ENCODE measurements at regions not wholly inside any gene's neighbourhood (a gene's known extent, or its start where the extent isn't known, plus 50 kb on each side); places are given as distances from the start of the nearest gene placed in this dataset.

- DNase-seq: no peak
Observed at GRCh38 chr14:86646696-86647690, 1117.0 kb downstream of the FLRT2 start.

- no peak for DNase-seq
Observed at GRCh38 chr14:86646125-86646524, 1116.2 kb downstream of the FLRT2 start.

DNA sequence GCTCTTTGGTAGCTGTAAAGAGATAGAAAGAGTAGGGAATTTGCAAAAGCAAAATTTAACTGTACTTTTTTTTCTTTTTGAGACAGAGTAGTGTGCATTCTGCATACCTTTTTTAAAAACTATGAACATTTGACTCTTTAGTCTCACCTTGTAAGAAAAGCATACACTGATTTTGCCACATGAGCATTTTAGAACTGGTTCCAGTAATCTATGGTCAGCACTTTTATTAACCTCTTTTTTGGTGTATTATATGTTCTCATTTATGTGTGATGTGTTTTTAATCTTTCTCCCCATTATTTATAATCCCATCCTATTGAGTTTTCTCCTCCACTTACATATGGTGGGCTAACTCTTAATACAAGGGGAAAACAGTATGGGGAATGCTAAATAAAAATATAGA is 1111.4 kb downstream of the FLRT2 start:
- DNase-seq: no peak

DNA sequence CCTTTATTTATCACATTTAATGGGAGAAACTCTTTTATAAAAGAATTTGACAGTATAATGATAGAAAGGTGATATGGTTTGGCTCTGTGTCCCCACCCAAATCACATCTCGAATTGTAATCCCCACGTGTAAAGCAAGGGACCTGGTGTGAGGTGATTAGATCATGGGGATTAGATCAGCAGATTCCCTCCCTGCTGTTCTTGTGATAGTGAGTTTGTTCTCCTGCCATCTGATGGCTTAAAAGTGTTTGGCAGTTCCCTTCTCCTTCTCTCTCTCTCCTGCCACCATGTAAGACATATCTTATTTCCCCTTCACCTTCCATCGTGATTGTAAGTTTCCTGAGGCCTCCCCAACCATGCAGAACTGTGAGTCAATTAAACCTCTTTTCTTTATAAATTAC is 1110.3 kb downstream of the FLRT2 start:
- no peak for DNase-seq

GRCh38 chr14:86639666-86640065 is 1109.7 kb downstream of the FLRT2 start:
- DNase-seq: no peak

- no peak for DNase-seq
Observed at GRCh38 chr14:86639146-86639545, 1109.2 kb downstream of the FLRT2 start.

DNA sequence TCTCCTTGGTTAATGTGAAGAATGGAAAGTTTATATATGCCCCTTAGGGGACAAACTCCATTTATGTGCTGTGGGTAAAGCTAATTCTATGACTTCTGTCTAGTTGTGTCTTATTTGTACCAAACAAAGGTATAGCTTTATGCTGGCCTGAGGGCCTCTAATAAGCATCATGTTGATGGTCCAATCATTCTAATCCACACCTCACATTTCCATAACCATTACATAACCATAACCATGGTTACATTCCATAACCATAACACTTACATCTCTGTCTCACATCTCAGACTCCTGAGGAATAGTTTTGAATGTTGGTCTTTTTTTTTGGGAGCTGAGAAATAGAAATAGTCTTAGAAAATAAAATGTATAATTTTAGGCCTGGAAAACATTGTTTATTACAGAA is 1097.1 kb downstream of the FLRT2 start:
- DNase-seq: no peak

GRCh38 chr14:86626530-86626929 is 1096.6 kb downstream of the FLRT2 start:
- no peak for DNase-seq

DNA sequence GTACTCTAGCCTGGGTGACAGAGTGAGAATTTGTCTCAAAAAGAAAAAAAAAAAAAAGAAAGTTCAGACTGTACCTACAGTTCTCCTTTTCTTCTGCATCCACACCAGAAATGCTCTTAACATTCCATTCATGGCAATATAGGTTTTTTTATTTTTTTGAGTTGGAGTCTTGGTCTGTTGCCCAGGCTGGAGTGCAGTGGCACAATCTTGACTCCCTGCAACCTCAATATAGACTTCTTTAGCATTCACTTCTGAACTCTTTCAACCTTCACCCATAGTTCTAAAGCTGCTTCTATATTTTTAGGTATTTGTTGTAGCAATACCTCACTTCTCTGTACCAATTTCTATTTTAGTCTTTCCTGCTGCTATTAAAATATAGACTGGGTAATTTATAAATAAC is 1095.7 kb downstream of the FLRT2 start:
- DNase-seq: no peak

- DNase-seq: no peak
Observed at GRCh38 chr14:86619726-86620125, 1089.8 kb downstream of the FLRT2 start.

GRCh38 chr14:86613786-86614185 is 1083.8 kb downstream of the FLRT2 start:
- no peak for DNase-seq

DNA sequence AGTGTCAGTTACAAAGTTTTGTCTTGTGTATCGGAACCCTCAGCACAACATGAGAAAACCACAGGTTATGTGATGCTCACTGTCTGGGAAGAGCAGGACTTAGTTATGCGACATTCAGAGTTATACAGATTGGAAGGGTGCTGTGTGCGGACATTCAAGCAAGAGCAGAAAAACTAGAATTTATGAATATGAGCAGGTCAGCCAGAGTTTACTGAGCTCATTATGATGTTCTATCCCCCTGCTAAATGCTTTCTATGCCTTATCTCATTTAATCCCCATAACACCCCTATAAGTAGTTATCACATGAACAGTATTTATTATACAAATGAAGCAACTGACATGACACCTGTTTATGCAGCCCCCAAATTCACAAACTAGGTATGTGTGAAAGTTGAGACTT is 1083.2 kb downstream of the FLRT2 start:
- no peak for DNase-seq

- no peak for DNase-seq
Observed at GRCh38 chr14:86604561-86604960, 1074.6 kb downstream of the FLRT2 start.

- no peak for DNase-seq
Observed at GRCh38 chr14:86602263-86602662, 1072.3 kb downstream of the FLRT2 start.

DNA sequence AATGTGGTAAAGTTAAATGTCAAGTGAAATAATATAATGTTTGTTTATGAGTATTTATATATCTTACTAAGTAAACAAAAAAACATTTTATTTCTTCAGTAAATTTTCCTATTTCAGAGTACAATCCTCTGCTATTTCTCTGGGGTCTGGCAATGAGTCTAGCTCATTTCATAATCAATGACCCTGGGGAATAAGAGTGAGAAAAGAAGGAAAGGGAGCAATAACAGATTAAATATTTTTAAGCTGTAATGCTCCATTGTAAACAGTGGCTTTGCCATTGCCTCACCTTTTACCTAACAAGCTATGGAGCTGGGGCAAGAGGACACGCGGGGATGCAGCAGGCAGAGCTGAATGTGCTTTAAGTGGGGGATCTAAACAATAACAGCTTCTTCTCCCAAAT is 1071.9 kb downstream of the FLRT2 start:
- no peak for DNase-seq

DNA sequence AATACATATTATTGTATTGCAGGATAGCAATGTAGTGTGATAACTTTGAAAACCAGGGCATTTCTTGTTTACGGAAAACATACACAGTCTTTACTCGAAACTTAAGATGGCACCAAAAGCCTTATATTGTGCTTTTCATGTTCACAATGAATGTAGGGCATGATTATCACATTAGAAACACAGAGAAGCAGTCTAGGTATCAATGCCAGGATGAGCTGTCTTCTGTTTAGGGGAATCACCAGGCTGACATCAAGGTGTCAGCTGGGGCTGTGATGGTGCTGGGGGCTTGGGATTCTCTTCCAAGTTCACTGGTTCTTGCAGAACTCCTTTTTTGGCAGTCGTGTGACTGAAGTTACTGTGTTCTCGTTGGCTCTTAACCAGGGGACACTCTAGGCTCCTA is 1067.3 kb downstream of the FLRT2 start:
- no peak for DNase-seq

- DNase-seq: no peak
Observed at GRCh38 chr14:86596024-86596423, 1066.1 kb downstream of the FLRT2 start.

GRCh38 chr14:86575141-86575540 is 1045.2 kb downstream of the FLRT2 start:
- DNase-seq: no peak

GRCh38 chr14:86574778-86575129 is 1044.8 kb downstream of the FLRT2 start:
- DNase-seq: no peak

DNA sequence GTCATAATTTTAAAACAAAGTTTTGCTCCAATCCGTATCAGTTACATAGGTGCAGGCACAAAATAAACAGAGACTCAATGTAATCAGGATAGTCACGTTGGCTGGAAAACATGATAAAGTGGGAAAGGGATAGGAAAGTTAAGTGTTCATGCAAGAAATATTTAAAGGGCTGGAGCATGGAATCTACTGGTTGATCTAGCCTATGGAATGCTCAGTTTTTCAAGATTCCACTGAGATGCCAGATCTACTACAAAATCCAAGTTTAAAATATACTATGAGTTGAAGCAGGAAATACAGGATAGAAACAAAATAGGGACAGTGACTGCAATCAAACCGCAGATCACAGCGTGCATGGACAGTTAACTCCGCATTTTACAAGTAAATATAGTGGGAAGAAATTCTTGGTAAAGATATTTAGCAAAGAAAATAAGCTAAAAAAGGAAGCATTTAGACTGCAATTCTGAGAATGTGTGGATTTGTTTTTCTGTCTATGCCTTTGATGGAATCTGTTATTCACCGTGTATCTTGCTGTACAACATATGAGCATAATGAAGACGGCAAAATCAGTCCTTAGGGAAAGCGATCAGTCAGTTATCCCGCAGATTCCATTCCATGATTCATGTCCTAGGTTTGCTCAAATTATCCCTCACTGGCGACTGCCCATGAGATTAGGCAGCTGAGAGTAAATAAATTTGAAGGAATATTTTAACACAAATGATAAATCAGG is 1044.3 kb downstream of the FLRT2 start:
- no peak for DNase-seq

- DNase-seq: no peak
Observed at GRCh38 chr14:86570371-86570770, 1040.4 kb downstream of the FLRT2 start.

DNA sequence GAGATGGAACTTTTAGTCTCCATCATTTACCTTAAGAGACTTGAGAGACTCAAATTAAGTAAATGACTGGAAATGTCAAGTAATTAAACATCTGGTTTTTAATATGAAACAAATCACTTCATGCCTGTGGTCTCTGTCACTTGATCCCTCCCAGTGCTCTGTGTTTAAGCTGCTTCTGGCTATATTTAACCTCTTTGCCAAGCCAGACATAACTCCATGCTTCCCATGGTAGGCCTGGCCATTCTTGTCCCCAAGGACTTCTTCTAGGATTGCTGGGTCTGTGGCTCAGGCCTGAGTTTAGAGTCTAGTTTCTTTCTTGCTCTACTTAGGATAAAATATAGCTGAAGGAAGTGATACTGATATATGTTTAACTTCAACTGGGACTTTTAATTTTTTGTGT is 1013.6 kb downstream of the FLRT2 start:
- DNase-seq: no peak

DNA sequence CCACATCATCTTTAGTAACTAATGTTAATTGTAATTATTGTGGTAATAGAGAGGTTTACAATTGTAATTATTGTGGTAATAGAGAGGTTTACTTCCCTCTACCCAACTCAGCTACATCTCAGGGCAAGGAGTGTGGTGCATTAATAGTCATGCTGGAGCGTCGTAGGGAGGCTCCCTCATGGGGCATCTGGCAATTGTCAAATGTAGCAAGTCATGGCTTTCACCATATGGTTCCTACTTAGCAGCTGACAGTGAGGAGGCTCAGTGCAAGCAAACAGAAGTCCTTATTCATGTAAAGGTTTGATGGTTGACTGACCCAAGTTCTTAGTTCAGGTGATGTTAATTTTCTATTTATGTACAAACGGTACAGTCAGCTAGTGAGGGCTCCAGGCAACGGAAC is 1012.0 kb downstream of the FLRT2 start:
- DNase-seq: no peak

- DNase-seq: no peak
Observed at GRCh38 chr14:86540636-86541247, 1010.8 kb downstream of the FLRT2 start.

All from 8988T (cell line).